Skeletal muscle satellite cell (primary cell): ENCODE measurements at regions not wholly inside any gene's neighbourhood (a gene's known extent, or its start where the extent isn't known, plus 50 kb on each side); places are given as distances from the start of the nearest gene placed in this dataset.
"Not testable (repeated sequence)": the region's sequence is repeated elsewhere in the genome, so short reads cannot be mapped to it uniquely, and the experiment has no call there.

Experiments
- H3K27me3 ChIP-seq: 2 replicates; pipeline ENCODE4 v1.7.0; 2013; ENCODE audit warnings: low read length; ENCODE audit not compliant: control insufficient read depth, insufficient read depth
- H3K36me3 ChIP-seq: 2 replicates; pipeline ENCODE4 v1.7.0; 2013; ENCODE audit warnings: mild to moderate bottlenecking, control low read depth, low read length; ENCODE audit not compliant: insufficient read depth
- H3K4me1 ChIP-seq: 2 replicates; pipeline ENCODE4 v1.7.0; 2013; ENCODE audit warnings: low read length; ENCODE audit not compliant: control insufficient read depth, insufficient read depth
- H3K4me2 ChIP-seq: 2 replicates; pipeline ENCODE4 v1.7.0; 2013; ENCODE audit warnings: mild to moderate bottlenecking, low read length
- H3K4me3 ChIP-seq: 2 replicates; pipeline ENCODE4 v1.7.0; 2013; ENCODE audit warnings: low read length
- H3K9ac ChIP-seq: 2 replicates; pipeline ENCODE4 v1.7.0; 2013; ENCODE audit warnings: mild to moderate bottlenecking, low read depth, low read length, moderate library complexity
- H3K9me3 ChIP-seq: replicated peaks from 2 replicates; pipeline ENCODE4 v1.7.0; 2013; ENCODE audit warnings: mild to moderate bottlenecking, control low read depth, low read length

DNA sequence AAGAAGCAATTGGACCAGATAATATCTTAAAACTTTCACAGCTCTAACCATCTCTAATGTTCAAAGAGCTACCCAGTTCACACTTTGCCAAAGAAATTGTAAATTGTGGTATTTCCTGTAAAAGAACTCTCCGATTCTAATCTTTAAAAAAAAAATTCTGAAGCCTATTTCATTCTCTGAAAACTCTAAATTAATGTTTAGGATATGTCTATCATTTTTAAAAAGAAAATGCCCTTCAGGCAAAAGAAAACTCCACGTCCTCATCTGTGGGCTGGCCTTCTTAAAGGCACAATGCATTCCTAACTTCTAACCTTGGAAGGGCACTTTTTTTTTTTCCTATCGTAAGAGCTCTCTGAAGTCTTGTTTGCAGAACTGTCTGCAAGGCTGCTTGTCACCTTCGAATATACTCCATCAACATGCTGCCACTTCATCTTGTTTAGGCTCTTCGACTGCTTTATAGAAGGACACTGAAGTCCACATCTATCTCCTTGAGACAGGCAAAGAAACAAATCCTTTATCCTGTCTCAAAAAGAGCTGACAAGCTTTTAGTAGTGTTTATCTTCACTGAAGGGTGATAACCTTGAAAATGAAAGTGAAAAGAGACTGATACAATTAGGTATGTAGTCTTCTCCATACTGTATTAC lies 124.3 kb upstream of the SLC39A10 start:
- Histone ChIP-seq H3K36me3 (no peaks in the 10 kb centered on the region), H3K27me3 (no peaks in the 10 kb centered on the region), H3K9ac (peak overlapping the region; percentile 64), H3K4me2 (peak overlapping the region; percentile 73), H3K4me1 (peaks cover 43% of the 10 kb centered on the region), H3K9me3 (no peaks in the 10 kb centered on the region), H3K4me3 (peak overlapping the region; percentile 47)

DNA sequence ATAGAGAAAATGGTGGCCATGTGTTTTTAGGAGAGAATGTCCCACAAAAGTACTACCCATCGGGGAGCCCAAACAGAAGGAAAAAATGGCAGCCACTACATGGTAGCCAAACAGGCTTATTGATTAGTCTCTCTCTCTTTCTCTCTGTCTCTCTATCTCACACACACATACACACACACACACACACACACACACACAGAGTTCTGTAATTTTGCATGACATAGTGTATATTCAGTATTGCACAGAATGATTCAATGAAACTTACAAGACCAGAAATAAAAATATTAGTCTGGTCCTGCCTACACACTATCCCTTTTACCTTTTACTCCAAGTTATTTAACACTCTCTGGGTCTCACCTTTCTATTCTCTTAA lies 124.8 kb upstream of the SLC39A10 start:
- Histone ChIP-seq H3K4me3 (no peak overlapping the region), H3K4me2 (peak overlapping the region; percentile 73), H3K9me3 (no peaks in the 10 kb centered on the region), H3K9ac (peak overlapping the region; percentile 64), H3K36me3 (no peaks in the 10 kb centered on the region), H3K27me3 (no peaks in the 10 kb centered on the region), H3K4me1 (peaks cover 43% of the 10 kb centered on the region)

DNA sequence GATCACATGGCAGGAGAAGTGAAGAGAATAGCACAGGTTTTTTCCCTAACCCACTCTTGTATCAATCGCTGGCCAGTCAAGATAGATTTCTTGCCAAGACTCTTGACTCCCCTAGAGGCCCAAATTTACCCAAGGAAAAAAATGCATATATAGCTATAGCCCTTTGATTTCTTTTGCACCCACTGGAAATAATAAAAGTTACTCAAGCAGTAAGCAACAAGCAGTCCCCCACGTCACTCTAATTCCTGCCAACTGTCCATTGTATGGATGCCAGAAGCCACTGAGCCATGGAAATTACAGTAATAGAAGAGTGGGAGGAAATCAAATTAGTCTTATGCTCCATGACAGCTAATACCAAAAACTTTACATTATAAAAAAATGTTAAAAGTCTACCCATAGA lies 125.3 kb upstream of the SLC39A10 start:
- Histone ChIP-seq H3K9me3 (no peaks in the 10 kb centered on the region), H3K27me3 (no peaks in the 10 kb centered on the region), H3K4me1 (peaks cover 43% of the 10 kb centered on the region), H3K4me3 (no peak overlapping the region), H3K4me2 (peak overlapping the region; percentile 73), H3K9ac (peak overlapping the region; percentile 64), H3K36me3 (no peaks in the 10 kb centered on the region)

DNA sequence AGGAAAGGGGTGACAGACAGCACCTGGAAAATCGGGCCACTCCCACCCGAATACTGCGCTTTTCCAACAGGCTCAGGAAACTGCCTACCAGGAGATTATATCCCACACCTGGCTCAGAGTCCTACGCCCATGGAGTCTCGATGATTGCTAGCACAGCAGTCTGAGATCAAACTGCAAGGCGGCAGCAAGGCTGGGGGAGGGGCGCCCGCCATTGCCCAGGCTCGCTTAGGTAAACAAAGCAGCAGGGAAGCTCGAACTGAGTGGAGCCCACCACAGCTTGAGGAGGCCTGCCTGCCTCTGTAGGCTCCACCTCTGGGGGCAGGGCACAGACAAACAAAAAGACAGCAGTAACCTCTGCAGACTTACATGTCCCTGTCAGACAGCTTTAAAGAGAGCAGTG lies 133.8 kb upstream of the SLC39A10 start:
- H3K36me3 ChIP-seq, H3K9ac ChIP-seq, H3K9me3 ChIP-seq, H3K27me3 ChIP-seq, H3K4me3 ChIP-seq, H3K4me2 ChIP-seq: not testable (repeated sequence)
- H3K4me1 ChIP-seq = peaks cover 16% of the 10 kb centered on the region

DNA sequence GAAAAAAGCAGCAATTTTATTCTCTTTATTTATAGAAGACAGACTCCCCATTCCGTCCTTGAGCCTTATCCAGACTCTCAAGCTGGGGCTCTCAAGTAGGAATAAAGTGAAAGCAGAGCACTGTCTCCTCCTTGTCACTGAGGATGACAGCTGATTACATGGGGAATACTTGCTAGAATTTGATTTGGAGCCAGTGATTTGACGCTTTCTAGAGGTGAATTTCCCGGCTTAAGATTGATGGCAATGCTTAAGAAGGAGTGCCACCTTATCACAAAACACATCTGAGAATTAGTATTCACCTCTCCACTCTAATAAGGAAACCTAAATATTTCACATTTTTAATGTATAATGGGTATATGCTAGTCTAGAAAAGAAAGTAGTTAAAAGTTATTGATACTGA lies 135.4 kb upstream of the SLC39A10 start:
- Histone ChIP-seq H3K4me1 (peaks cover 16% of the 10 kb centered on the region), H3K4me2 (no peak overlapping the region), H3K9me3 (no peaks in the 10 kb centered on the region), H3K36me3 (no peaks in the 10 kb centered on the region), H3K9ac (peak overlapping the region; percentile 73), H3K27me3 (no peaks in the 10 kb centered on the region), H3K4me3 (no peak overlapping the region)

DNA sequence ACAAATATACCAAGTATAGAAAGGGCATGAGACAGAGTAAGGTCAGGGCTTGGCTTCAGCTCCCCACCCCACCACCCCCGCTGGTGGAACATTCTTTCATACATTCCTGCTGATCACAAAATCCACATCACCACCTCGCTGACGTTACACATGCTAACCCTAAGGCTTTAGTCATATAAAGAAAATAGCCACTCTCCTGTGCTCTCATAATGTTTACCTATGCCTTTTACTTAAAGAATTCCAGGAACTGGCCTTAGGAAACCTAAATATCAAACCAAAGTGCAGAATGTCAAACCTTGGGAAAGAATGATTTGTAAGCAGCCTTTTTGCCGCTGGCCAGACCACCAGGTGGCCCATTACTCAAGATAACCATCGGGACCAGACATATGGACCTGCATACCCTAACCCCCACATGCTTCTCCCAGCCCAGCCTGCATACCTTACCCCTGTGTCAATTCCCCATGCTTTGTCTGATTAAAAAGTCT lies 136.3 kb upstream of the SLC39A10 start:
- peak overlapping the region; percentile 56 for H3K4me2 ChIP-seq
- H3K9ac ChIP-seq = peak overlapping the region; percentile 73
- H3K27me3 ChIP-seq = no peaks in the 10 kb centered on the region
- H3K4me3 ChIP-seq = peak overlapping the region; percentile 18
- H3K4me1 ChIP-seq = peaks cover 16% of the 10 kb centered on the region
- no peaks in the 10 kb centered on the region for H3K36me3 ChIP-seq
- no peaks in the 10 kb centered on the region for H3K9me3 ChIP-seq

DNA sequence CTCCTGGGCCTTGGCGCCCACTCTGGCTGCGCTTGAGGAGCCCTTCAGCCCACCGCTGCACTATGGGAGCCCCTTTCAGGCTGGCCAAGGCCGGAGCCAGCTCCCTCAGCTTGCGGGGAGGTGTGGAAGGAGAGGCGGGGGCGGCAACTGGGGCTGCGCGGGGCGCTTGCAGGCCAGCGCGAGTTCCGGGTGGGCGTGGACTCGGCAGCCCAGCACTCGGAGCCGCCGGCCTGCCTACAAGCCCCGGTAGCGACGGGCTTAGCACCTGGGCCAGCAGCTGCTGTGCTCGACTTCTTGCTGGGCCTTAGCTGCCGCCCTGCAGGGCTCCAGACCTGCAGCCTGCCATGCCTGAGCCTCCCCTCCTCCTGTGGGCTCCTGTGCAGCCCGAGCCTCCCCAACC lies 141.5 kb upstream of the SLC39A10 start:
- Histone ChIP-seq H3K4me1 (no peaks in the 10 kb centered on the region), H3K9ac (no peak overlapping the region), H3K4me3 (no peak overlapping the region)

DNA sequence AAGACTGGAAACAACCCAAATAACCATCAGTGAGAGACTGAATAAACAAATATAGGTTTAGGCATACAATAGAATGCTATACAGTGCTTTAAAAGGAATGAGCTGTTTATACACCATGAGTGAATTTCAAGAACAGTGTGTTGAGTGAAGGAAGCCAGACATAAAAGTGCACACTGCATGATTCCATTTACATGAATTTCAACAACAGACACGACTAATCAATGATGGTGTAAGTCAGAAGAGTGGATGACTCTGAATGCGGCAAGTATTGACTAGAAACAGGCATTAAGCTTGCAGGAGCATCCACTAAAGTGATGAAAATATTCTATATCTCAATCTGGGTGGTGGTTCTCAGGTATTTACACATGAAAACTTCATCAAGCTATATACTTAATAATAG lies 142.7 kb upstream of the SLC39A10 start:
- Histone ChIP-seq H3K36me3 (no peaks in the 10 kb centered on the region), H3K27me3 (no peaks in the 10 kb centered on the region), H3K9me3 (no peaks in the 10 kb centered on the region), H3K9ac (no peak overlapping the region), H3K4me1 (no peaks in the 10 kb centered on the region), H3K4me2 (no peak overlapping the region), H3K4me3 (no peak overlapping the region)

More for the DNA sequence above, 141.5 kb upstream of the SLC39A10 start:
- Histone ChIP-seq H3K4me2 (no peak overlapping the region), H3K36me3 (no peaks in the 10 kb centered on the region), H3K27me3 (no peaks in the 10 kb centered on the region), H3K9me3 (no peaks in the 10 kb centered on the region)

DNA sequence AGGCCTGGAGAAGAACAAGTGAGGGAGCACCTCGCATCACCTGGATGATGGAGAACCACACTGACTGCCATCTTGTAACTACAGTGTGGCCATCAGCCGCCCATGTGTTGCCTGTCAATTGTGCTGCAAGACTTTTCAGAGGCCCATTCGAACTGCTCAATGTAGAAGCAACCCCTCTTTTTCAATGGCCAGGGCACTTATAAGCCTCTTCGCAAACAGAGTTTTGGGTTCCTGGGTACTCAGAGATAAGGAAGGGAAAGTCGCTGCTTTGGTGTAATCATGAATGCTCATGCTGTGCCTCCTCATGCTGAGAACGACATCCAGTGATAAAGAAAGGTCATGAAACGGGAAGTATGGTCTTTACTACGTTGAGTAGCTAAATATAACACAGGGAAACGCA lies 143.9 kb upstream of the SLC39A10 start:
- no peaks in the 10 kb centered on the region for H3K4me1 ChIP-seq
- no peaks in the 10 kb centered on the region for H3K27me3 ChIP-seq
- H3K4me3 ChIP-seq = no peak overlapping the region
- no peak overlapping the region for H3K4me2 ChIP-seq
- no peaks in the 10 kb centered on the region for H3K36me3 ChIP-seq
- H3K9me3 ChIP-seq = no peaks in the 10 kb centered on the region
- H3K9ac ChIP-seq = no peak overlapping the region

DNA sequence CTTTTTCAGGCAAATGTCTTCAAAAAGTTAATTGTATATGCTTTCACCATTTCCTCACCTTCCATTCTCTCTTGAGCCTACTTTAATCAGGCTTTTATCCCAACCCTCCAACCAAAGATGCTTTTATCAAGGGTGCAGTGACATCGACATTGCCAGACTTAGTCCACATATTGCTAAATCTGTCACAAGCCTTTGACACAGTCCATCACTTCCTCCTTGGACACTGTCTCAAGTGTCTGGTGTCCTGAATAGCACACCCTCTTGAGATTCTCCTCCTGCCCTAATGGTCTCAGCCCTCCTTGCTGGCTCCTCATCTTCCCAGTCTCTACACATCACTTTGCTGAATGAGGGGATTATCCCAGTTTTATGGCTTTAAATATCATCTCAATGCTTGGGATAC lies 147.5 kb upstream of the SLC39A10 start:
- Histone ChIP-seq H3K4me2 (no peak overlapping the region), H3K27me3 (no peaks in the 10 kb centered on the region), H3K4me1 (no peaks in the 10 kb centered on the region), H3K9ac (no peak overlapping the region), H3K9me3 (no peaks in the 10 kb centered on the region), H3K4me3 (no peak overlapping the region), H3K36me3 (no peaks in the 10 kb centered on the region)

DNA sequence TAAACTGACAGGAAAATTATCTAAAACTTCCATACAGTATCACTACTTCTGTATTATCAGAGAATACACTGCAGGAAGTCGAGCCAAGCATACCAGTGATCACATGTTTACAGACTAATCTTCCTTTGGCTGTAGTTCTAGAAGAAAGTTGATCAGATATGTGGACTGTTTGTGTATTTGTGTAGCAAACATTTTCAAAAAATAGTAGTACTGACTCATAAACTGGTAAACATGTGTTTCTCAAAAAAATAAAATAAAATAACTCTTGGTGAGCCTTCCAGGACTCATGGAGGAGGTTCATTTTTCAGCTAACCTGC lies 148.9 kb upstream of the SLC39A10 start:
- H3K36me3 ChIP-seq = no peaks in the 10 kb centered on the region
- no peaks in the 10 kb centered on the region for H3K9me3 ChIP-seq
- H3K4me2 ChIP-seq = no peak overlapping the region
- no peak overlapping the region for H3K9ac ChIP-seq
- no peaks in the 10 kb centered on the region for H3K27me3 ChIP-seq
- H3K4me1 ChIP-seq = no peaks in the 10 kb centered on the region
- H3K4me3 ChIP-seq = no peak overlapping the region

DNA sequence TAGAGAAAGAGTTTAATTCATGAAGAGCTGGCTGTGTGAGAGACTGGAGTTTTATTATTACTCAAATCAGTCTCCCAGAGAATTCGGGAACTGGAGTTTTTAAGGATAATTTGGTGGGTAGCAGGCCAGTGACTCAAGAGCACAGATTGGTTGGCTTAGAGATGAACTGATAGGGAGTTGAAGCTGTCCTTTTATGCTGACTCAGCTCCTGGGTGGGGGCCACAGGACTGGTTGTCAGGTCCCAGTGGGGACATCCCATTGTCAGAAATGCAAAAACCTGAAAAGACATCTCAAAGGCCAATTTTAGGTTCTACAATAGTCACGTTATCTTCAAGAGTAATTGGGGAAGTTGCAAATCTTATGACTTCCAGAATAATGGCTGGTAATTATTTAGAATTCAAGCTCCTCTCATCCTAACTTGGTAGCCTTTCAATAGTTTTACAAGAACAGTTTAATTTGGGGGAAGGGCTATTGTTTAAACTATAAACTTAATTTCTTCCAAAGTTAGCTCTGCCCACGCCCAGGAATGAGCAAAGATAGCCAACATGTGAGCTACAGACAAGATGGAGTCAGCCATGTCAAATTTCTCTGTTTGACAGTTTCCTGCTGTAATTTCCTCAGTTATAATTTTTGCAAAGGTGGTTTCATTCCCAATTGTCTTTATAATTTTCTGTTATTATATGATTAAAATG lies 149.4 kb upstream of the SLC39A10 start:
- Histone ChIP-seq H3K27me3 (no peaks in the 10 kb centered on the region), H3K4me1 (no peaks in the 10 kb centered on the region), H3K36me3 (no peaks in the 10 kb centered on the region), H3K9me3 (no peaks in the 10 kb centered on the region), H3K9ac (no peak overlapping the region), H3K4me2 (no peak overlapping the region), H3K4me3 (no peak overlapping the region)
